Neural progenitor cell (in vitro differentiated cells): ENCODE measurements at regions not wholly inside any gene's neighbourhood (a gene's known extent, or its start where the extent isn't known, plus 50 kb on each side); places are given as distances from the start of the nearest gene placed in this dataset.

Experiments
- DNase-seq: peaks from one replicate; pipeline ENCODE4 v3.0.0-alpha.2; 2016; ENCODE audit warnings: low spot score
- H2AFZ ChIP-seq: fragments of 200-600 bp; sonication (generic); replicated peaks from 2 replicates; pipeline ENCODE4 v1.6.1; 2016; ENCODE audit warnings: antibody characterized with exemption
- H3F3A ChIP-seq: fragments of 200-600 bp; sonication (generic); 2 replicates; pipeline ENCODE4 v1.6.1; 2016; ENCODE audit warnings: antibody characterized with exemption, low read depth
- H3K27ac ChIP-seq: fragments of 200-600 bp; sonication (generic); 2 replicates; pipeline ENCODE4 v1.5.1; 2016; ENCODE audit warnings: mild to moderate bottlenecking
- H3K27me3 ChIP-seq: fragments of 200-600 bp; sonication (generic); 2 replicates; pipeline ENCODE4 v1.6.1; 2016; ENCODE audit warnings: mild to moderate bottlenecking, moderate library complexity
- H3K36me3 ChIP-seq: fragments of 200-600 bp; sonication (generic); 2 replicates; pipeline ENCODE4 v1.5.1; 2016
- H3K4me1 ChIP-seq: fragments of 200-600 bp; sonication (generic); 2 replicates; pipeline ENCODE4 v1.6.1; 2016; ENCODE audit warnings: mixed run types
- H3K4me2 ChIP-seq: fragments of 200-600 bp; sonication (generic); 2 replicates; pipeline ENCODE4 v1.6.1; 2016
- H3K4me3 ChIP-seq: fragments of 200-600 bp; sonication (generic); 2 replicates; pipeline ENCODE4 v1.5.1; 2016
- H3K79me2 ChIP-seq: fragments of 200-600 bp; sonication (generic); 2 replicates; pipeline ENCODE4 v1.6.1; 2016; ENCODE audit warnings: low read depth
- H3K9ac ChIP-seq: fragments of 200-600 bp; sonication (generic); 2 replicates; pipeline ENCODE4 v1.6.1; 2016
- H3K9me3 ChIP-seq: fragments of 200-600 bp; sonication (generic); 2 replicates; pipeline ENCODE4 v1.5.1; 2016; ENCODE audit warnings: low read depth
- H4K20me1 ChIP-seq: fragments of 200-600 bp; sonication (generic); 2 replicates; pipeline ENCODE4 v1.6.1; 2016; ENCODE audit warnings: low read depth
- H3K27ac Mint-ChIP-seq: 3 replicates; pipeline ENCODE4 v1.8.0; 2021; ENCODE audit warnings: mixed read lengths
- H3K27me3 Mint-ChIP-seq: 2 replicates; pipeline ENCODE4 v1.8.0; 2022; ENCODE audit warnings: low read depth, mild to moderate bottlenecking, inconsistent platforms, moderate library complexity, mixed read lengths; ENCODE audit not compliant: insufficient read depth
- H3K36me3 Mint-ChIP-seq: 3 replicates; pipeline ENCODE4 v1.8.0; 2021; ENCODE audit warnings: mixed read lengths
- H3K4me1 Mint-ChIP-seq: 3 replicates; pipeline ENCODE4 v1.8.0; 2021; ENCODE audit warnings: mixed read lengths
- H3K4me3 Mint-ChIP-seq: 3 replicates; pipeline ENCODE4 v1.8.0; 2021; ENCODE audit warnings: mild to moderate bottlenecking, moderate library complexity, mixed read lengths
- H3K9me3 Mint-ChIP-seq: 3 replicates; pipeline ENCODE4 v1.8.0; 2020; ENCODE audit warnings: mixed read lengths
- EZH2 ChIP-seq: fragments of 200-600 bp; sonication (generic); IDR thresholded peaks from 2 replicates; pipeline ENCODE4 v1.6.1; 2017; ENCODE audit warnings: antibody characterized with exemption, mild to moderate bottlenecking, moderate library complexity
- EZH2phosphoT487 ChIP-seq: fragments of 200-600 bp; sonication (generic); IDR thresholded peaks from 2 replicates; pipeline ENCODE4 v1.6.1; 2017; ENCODE audit warnings: antibody characterized with exemption
- TF ChIP-seq, protein P1 (sequence below): fragments of 200-600 bp; sonication (generic); IDR thresholded peaks from 2 replicates; pipeline ENCODE4 v1.5.1; 2017; ENCODE audit warnings: antibody characterized with exemption, mild to moderate bottlenecking

- H3K4me2 ChIP-seq: no peak overlapping the region
- H3K79me2 ChIP-seq: no peaks in the 10 kb centered on the region
These were observed 467.8 kb upstream of the ARGLU1 start for GRCh38 chr13:107035778-107036177.

DNA sequence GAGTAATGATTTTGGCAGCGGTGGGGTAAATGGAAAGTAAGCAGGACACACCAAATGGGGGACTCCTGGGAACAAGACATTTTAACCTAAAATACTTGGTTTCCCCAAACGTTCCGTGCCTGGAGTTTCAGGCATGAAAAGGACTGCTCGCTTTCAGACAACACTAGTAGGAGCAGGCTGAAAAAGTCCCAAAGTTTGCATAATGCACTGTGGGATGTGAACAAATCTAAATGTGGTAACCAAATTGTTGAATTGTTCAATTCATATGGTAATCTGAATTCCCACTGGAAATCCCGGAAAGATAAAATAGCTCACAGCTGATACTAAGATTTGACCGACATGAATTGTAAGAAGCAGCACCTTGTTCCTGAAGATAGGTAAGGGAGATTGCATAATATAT is 467.2 kb upstream of the ARGLU1 start:
- peaks cover 13% of the 10 kb centered on the region for H3K9me3 Mint-ChIP-seq
- Histone ChIP-seq H3K4me1 (peaks cover 8% of the 10 kb centered on the region), H3F3A (no peaks in the 10 kb centered on the region), H4K20me1 (no peaks in the 10 kb centered on the region), H3K9ac (no peak overlapping the region), H3K27me3 (no peaks in the 10 kb centered on the region), H3K4me3 (no peak overlapping the region), H3K79me2 (no peaks in the 10 kb centered on the region), H3K27ac (no peak overlapping the region), H3K9me3 (no peaks in the 10 kb centered on the region), H2AFZ (no peak overlapping the region), H3K4me2 (no peak overlapping the region), H3K36me3 (no peaks in the 10 kb centered on the region)
- H3K36me3 Mint-ChIP-seq: no peaks in the 10 kb centered on the region
- no peaks in the 10 kb centered on the region for H3K27me3 Mint-ChIP-seq
- TF ChIP-seq EZH2 (no peak), EZH2phosphoT487 (no peak)
- TF ChIP-seq, protein P1, sequence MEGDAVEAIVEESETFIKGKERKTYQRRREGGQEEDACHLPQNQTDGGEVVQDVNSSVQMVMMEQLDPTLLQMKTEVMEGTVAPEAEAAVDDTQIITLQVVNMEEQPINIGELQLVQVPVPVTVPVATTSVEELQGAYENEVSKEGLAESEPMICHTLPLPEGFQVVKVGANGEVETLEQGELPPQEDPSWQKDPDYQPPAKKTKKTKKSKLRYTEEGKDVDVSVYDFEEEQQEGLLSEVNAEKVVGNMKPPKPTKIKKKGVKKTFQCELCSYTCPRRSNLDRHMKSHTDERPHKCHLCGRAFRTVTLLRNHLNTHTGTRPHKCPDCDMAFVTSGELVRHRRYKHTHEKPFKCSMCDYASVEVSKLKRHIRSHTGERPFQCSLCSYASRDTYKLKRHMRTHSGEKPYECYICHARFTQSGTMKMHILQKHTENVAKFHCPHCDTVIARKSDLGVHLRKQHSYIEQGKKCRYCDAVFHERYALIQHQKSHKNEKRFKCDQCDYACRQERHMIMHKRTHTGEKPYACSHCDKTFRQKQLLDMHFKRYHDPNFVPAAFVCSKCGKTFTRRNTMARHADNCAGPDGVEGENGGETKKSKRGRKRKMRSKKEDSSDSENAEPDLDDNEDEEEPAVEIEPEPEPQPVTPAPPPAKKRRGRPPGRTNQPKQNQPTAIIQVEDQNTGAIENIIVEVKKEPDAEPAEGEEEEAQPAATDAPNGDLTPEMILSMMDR: no peak
- DNase-seq: no peak
- H3K4me3 Mint-ChIP-seq: no peak overlapping the region
- H3K27ac Mint-ChIP-seq: peak overlapping the region; percentile 29
- H3K4me1 Mint-ChIP-seq: peaks cover 19% of the 10 kb centered on the region

More at GRCh38 chr13:107035778-107036177, 467.8 kb upstream of the ARGLU1 start:
- H3K27ac Mint-ChIP-seq: no peak overlapping the region
- H3K4me3 Mint-ChIP-seq: no peak overlapping the region
- no peaks in the 10 kb centered on the region for H3K27me3 ChIP-seq
- H3K4me1 Mint-ChIP-seq: peaks cover 13% of the 10 kb centered on the region
- H3K36me3 ChIP-seq: no peaks in the 10 kb centered on the region
- no peaks in the 10 kb centered on the region for H4K20me1 ChIP-seq
- DNase-seq: no peak
- H3K27ac ChIP-seq: no peak overlapping the region
- no peak overlapping the region for H3K4me3 ChIP-seq
- no peak overlapping the region for H3K9ac ChIP-seq
- H3K4me1 ChIP-seq: peaks cover 8% of the 10 kb centered on the region
- TF ChIP-seq EZH2: no peak
- TF ChIP-seq, protein P1: no peak
- no peak for TF ChIP-seq EZH2phosphoT487
- no peaks in the 10 kb centered on the region for H3K9me3 ChIP-seq
- H3K27me3 Mint-ChIP-seq: no peaks in the 10 kb centered on the region
- H3K36me3 Mint-ChIP-seq: no peaks in the 10 kb centered on the region
- no peak overlapping the region for H2AFZ ChIP-seq
- no peaks in the 10 kb centered on the region for H3F3A ChIP-seq
- H3K9me3 Mint-ChIP-seq: peaks cover 15% of the 10 kb centered on the region

- Mint-ChIP-seq H3K27me3 (no peaks in the 10 kb centered on the region), H3K4me1 (peaks cover 21% of the 10 kb centered on the region), H3K4me3 (no peak overlapping the region), H3K36me3 (no peaks in the 10 kb centered on the region), H3K27ac (peak overlapping the region; percentile 29), H3K9me3 (peaks cover 7% of the 10 kb centered on the region)
- Histone ChIP-seq H3K4me3 (no peak overlapping the region), H3K36me3 (no peaks in the 10 kb centered on the region), H3F3A (no peaks in the 10 kb centered on the region), H3K27ac (no peak overlapping the region), H3K9ac (no peak overlapping the region), H3K4me1 (peaks cover 8% of the 10 kb centered on the region), H3K4me2 (no peak overlapping the region), H3K9me3 (no peaks in the 10 kb centered on the region), H3K79me2 (no peaks in the 10 kb centered on the region), H2AFZ (peak overlapping the region; percentile 64), H4K20me1 (no peaks in the 10 kb centered on the region), H3K27me3 (no peaks in the 10 kb centered on the region)
- TF ChIP-seq EZH2phosphoT487 (no peak), EZH2 (no peak)
- TF ChIP-seq, protein P1: no peak
- DNase-seq: peak; percentile 26
These were observed 466.4 kb upstream of the ARGLU1 start for GRCh38 chr13:107034236-107034872.
